ENCODE measurements at regions not wholly inside any gene's neighbourhood (a gene's known extent, or its start where the extent isn't known, plus 50 kb on each side); places are given as distances from the start of the nearest gene placed in this dataset.

DNA sequence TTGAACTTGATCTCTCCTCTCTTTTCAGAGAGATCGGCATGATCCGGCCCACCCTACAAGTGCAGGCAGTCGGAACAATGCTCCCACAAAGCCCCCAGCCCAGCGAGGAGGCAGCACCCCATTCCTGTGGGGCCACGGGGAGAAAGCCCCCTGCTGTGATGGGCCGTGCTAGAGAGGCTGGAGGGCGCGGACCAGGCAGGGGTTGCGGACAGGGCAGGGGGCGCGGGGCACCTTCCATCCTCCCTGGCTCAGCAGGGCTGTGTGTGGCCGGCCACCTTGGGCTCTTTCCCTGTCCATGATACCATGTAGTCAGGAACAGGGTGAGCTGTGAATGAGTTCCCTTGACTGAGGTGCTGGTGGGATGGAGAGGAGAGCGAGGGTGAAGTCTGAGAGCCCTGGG lies 379.8 kb downstream of the BRD1 start:
- H2BK5ac ChIP-seq (ENCODE audit: low read depth, low read length, poor library complexity, severe bottlenecking) = no peak overlapping the region
- H4K91ac ChIP-seq (ENCODE audit: insufficient read depth, low read depth, low read length) = no peak overlapping the region
- no peaks in the 10 kb centered on the region for H3K9me1 ChIP-seq (ENCODE audit: insufficient read depth, low read length)
- no peak overlapping the region for H2BK15ac ChIP-seq (ENCODE audit: low read depth, low read length)
- intact Hi-C loops (cut with micrococcal nuclease) (no loop called here), in situ Hi-C loops (cut with MboI; ENCODE audit: low sequenced_read_pairs) (no loop called here), dilution Hi-C loops (cut with HindIII; ENCODE audit: low sequenced_read_pairs, unreplicated experiment) (no loop called here)
- no peak overlapping the region for H3K4me3 ChIP-seq (ENCODE audit: insufficient read depth, low read depth, low read length)
- no peak overlapping the region for H2BK20ac ChIP-seq (ENCODE audit: low read depth, low read length)
- no peak overlapping the region for H3K4me2 ChIP-seq (ENCODE audit: low read depth, low read length)
- H3K27me3 ChIP-seq (ENCODE audit: control insufficient read depth, insufficient read depth, low read length) = no peaks in the 10 kb centered on the region
- H3K79me1 ChIP-seq (ENCODE audit: low read depth in 1 of 2, low read length in 2 of 2) = no peaks in the 10 kb centered on the region
- no peaks in the 10 kb centered on the region for H4K20me1 ChIP-seq (ENCODE audit: insufficient read depth, low read length)
- DNase-seq = no peak
- H3K36me3 ChIP-seq (ENCODE audit: control insufficient read depth, insufficient read depth, low read length) = no peaks in the 10 kb centered on the region
- POLR2A ChIA-PET (ENCODE audit: unreplicated experiment) = no interaction called here
- no peak overlapping the region for H3K27ac ChIP-seq (ENCODE audit: insufficient read depth, low read length)
- no peak overlapping the region for H2AFZ ChIP-seq (replicated peaks; ENCODE audit: low read length, poor library complexity)
- TF ChIP-seq CHD1 (IDR thresholded peaks at IDR 0.05; ENCODE audit: low read depth, low read length) (no peak), SMC3 (IDR thresholded peaks at IDR 0.05; ENCODE audit: low read depth, low read length) (no peak), MAFK (IDR thresholded peaks at IDR 0.05; ENCODE audit: low read depth, low read length) (no peak), RAD21 (IDR thresholded peaks at IDR 0.05; ENCODE audit: low read length) (no peak), POLR2A (IDR thresholded peaks at IDR 0.05; ENCODE audit: low read depth, low read length) (no peak), CTCF (conservative IDR thresholded peaks at IDR 0.05; ENCODE audit: low read depth, low read length) (no peak), MAZ (IDR thresholded peaks at IDR 0.05; ENCODE audit: borderline replicate concordance, low read depth, low read length) (no peak), NFE2L2 (IDR thresholded peaks at IDR 0.05; ENCODE audit: low read depth, low read length) (no peak), BHLHE40 (IDR thresholded peaks at IDR 0.05; ENCODE audit: low read depth, low read length) (no peak), ELK1 (IDR thresholded peaks at IDR 0.05; ENCODE audit: borderline replicate concordance, low read depth, low read length) (no peak), CEBPB (IDR thresholded peaks at IDR 0.05; ENCODE audit: low read depth, low read length) (no peak), FOS (IDR thresholded peaks at IDR 0.05; ENCODE audit: low read depth, low read length) (no peak), RFX5 (IDR thresholded peaks at IDR 0.05; ENCODE audit: low read depth, low read length) (no peak)
- ATAC-seq (ENCODE audit: low read depth) = no peak
- no peak overlapping the region for H3K4ac ChIP-seq (ENCODE audit: low read depth, low read length)
- no peak overlapping the region for H4K5ac ChIP-seq (ENCODE audit: low read depth, low read length)
- H3K14ac ChIP-seq (replicated peaks; ENCODE audit: low read depth, low read length) = no peak overlapping the region
- CTCF ChIA-PET = no interaction called here
- H2AK5ac ChIP-seq (ENCODE audit: low read depth, low read length) = no peak overlapping the region
- peaks cover 49% of the 10 kb centered on the region; the same call in 1 of the 2 replicates for H3K9me3 ChIP-seq (ENCODE audit: control insufficient read depth, insufficient read depth, low read length)
- WGBS, 2 experiments (ENCODE audit: extremely low coverage in 2 of 2, insufficient read length in 1 of 2) = 20% methylated on average over 1 of the region's 13 CpGs; no CpG with 5 or more reads in 1 of the 2 experiments
- no peak overlapping the region for H3K56ac ChIP-seq (ENCODE audit: extremely low read depth, insufficient read depth, low read length)
- no peak overlapping the region for H2AK9ac ChIP-seq (replicated peaks; ENCODE audit: low read depth, low read length, poor library complexity)
- H3K4me1 ChIP-seq (ENCODE audit: control insufficient read depth, insufficient read depth, low read length) = no peaks in the 10 kb centered on the region
- H2BK120ac ChIP-seq (ENCODE audit: low read depth, low read length) = no peak overlapping the region
- BruUV-seq (replicated peaks) = no TSS peak
- no peak overlapping the region for H3K18ac ChIP-seq (ENCODE audit: low read depth, low read length)
- no peak overlapping the region for H4K8ac ChIP-seq (ENCODE audit: low read depth in 2 of 2, low read length in 2 of 2)
- H3K9ac ChIP-seq (ENCODE audit: low read depth, low read length) = no peak overlapping the region
- H3K23ac ChIP-seq (ENCODE audit: low read depth, low read length) = no peak overlapping the region

Measured in IMR-90 (cell line).